Fibroblast of lung (primary cell): ENCODE measurements at regions not wholly inside any gene's neighbourhood (a gene's known extent, or its start where the extent isn't known, plus 50 kb on each side); places are given as distances from the start of the nearest gene placed in this dataset.

Experiments
- EZH2 ChIP-seq: IDR thresholded peaks from 2 replicates; pipeline ENCODE4 v1.5.1; 2012; ENCODE audit warnings: low read length, control low read depth, mild to moderate bottlenecking; ENCODE audit errors: missing control alignments
- TF ChIP-seq, protein P1 (sequence below), 2 donors: IDR thresholded peaks in 1 of 2; conservative IDR thresholded peaks in 1 of 2; 1 replicate in 1 of 2; 2 replicates in 1 of 2; pipeline ENCODE4 v1.5.1; 2011 to 2012; ENCODE audit warnings: low read length in 2 of 2, control low read depth in 1 of 2, inconsistent platforms in 1 of 2, low read depth in 1 of 2, mild to moderate bottlenecking in 1 of 2

DNA sequence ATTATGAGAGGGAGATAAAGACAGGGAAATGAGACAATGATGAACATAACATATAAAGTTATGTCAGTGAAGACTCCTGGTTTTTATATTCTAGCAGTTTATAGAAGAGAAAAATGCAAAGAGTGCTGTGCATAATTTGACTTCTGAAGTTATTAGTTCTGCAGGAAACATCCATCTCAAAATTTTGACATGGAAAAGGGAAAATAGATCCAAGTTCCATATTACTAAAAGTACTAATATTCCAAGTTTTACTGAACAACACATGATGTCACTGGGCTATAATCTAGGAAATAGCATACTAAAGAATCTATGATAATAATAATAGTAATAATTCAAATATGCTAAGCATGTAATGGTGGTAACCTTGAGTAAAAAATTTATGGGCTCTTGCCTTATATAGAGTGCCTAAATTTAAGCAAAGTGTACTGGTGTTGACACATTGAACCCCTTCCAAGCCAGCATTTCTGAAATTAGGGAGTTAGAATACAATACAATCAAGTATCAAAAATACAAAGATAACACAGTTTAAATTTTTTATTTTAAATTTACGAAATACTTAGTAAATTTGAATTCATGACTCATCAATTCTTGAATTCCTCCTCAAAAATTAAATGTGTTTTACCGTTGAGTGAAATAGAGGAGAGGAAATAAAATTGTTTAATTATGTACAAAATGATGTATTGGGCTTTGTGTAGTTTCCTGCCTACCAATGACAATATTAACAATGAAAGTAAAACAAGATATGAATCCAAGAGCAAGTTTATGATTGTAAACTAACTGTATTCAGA, 102.8 kb upstream of the KCND2 start:
- TF ChIP-seq, protein P1, sequence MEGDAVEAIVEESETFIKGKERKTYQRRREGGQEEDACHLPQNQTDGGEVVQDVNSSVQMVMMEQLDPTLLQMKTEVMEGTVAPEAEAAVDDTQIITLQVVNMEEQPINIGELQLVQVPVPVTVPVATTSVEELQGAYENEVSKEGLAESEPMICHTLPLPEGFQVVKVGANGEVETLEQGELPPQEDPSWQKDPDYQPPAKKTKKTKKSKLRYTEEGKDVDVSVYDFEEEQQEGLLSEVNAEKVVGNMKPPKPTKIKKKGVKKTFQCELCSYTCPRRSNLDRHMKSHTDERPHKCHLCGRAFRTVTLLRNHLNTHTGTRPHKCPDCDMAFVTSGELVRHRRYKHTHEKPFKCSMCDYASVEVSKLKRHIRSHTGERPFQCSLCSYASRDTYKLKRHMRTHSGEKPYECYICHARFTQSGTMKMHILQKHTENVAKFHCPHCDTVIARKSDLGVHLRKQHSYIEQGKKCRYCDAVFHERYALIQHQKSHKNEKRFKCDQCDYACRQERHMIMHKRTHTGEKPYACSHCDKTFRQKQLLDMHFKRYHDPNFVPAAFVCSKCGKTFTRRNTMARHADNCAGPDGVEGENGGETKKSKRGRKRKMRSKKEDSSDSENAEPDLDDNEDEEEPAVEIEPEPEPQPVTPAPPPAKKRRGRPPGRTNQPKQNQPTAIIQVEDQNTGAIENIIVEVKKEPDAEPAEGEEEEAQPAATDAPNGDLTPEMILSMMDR (conservative IDR thresholded peaks at IDR 0.05 in 1 of 2, IDR thresholded peaks at IDR 0.05 in 1 of 2; ENCODE audit: low read depth in 1 of 2, low read length in 2 of 2), result no peak
- no peak for TF ChIP-seq EZH2
